ENCODE measurements at regions not wholly inside any gene's neighbourhood (a gene's known extent, or its start where the extent isn't known, plus 50 kb on each side); places are given as distances from the start of the nearest gene placed in this dataset.

DNA sequence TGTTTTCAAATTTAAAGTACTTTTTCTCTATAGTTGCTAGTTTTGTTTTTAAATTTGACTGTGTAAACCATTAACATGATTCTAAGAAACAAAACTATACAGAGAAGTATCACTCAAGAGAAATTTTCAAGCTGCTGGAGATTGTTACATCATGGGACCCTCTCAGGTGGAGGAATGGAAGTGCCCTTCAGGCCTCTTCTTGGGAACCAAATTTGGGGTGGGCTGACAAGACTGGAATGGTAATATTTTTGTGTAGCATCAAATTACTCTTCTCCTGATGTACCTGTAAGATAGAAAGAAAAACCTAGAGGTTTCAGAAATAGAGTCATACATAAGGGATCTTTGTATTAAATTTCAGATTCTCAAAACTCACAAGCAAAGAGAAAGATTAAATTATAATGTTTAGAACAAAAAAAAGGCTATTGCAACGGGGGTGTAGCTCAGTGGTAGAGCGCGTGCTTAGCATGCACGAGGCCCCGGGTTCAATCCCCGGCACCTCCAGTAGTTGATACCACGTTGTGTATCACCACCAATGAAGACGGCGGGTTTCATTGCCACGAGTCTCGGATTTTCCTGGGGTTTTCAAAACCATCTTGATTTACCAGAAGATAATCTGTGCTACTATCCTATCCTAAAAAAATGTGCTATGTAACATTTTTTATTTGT, 193.7 kb downstream of the GPX5 start:
- 11 to 23% (median 17%) methylated on average over 11 of the region's 11 CpGs for WGBS, 5 donors
- no peak overlapping the region for H3K27ac ChIP-seq
- TF ChIP-seq POLR2AphosphoS5 (IDR thresholded peaks at IDR 0.05) (no peak), POLR2A (IDR thresholded peaks at IDR 0.05) (no peak)
- TF ChIP-seq, protein P1, sequence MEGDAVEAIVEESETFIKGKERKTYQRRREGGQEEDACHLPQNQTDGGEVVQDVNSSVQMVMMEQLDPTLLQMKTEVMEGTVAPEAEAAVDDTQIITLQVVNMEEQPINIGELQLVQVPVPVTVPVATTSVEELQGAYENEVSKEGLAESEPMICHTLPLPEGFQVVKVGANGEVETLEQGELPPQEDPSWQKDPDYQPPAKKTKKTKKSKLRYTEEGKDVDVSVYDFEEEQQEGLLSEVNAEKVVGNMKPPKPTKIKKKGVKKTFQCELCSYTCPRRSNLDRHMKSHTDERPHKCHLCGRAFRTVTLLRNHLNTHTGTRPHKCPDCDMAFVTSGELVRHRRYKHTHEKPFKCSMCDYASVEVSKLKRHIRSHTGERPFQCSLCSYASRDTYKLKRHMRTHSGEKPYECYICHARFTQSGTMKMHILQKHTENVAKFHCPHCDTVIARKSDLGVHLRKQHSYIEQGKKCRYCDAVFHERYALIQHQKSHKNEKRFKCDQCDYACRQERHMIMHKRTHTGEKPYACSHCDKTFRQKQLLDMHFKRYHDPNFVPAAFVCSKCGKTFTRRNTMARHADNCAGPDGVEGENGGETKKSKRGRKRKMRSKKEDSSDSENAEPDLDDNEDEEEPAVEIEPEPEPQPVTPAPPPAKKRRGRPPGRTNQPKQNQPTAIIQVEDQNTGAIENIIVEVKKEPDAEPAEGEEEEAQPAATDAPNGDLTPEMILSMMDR (IDR thresholded peaks at IDR 0.05 in 8 of 11, conservative IDR thresholded peaks at IDR 0.05 in 3 of 11) = no peak
- no peak overlapping the region for H3K4me3 ChIP-seq
- H3K36me3 ChIP-seq = no peaks in the 10 kb centered on the region
- intact Hi-C loops (cut with DNase I; ENCODE audit: low total_unique reads) = no loop called here
- no peaks in the 10 kb centered on the region for H3K4me1 ChIP-seq
- H3K9me3 ChIP-seq = no peaks in the 10 kb centered on the region
- DNase-seq = no peak
- peaks cover 0 to 75% (median 12%) of the 10 kb centered on the region in 7 donors for H3K27me3 ChIP-seq (replicated peaks in 1 of 7)

DNA sequence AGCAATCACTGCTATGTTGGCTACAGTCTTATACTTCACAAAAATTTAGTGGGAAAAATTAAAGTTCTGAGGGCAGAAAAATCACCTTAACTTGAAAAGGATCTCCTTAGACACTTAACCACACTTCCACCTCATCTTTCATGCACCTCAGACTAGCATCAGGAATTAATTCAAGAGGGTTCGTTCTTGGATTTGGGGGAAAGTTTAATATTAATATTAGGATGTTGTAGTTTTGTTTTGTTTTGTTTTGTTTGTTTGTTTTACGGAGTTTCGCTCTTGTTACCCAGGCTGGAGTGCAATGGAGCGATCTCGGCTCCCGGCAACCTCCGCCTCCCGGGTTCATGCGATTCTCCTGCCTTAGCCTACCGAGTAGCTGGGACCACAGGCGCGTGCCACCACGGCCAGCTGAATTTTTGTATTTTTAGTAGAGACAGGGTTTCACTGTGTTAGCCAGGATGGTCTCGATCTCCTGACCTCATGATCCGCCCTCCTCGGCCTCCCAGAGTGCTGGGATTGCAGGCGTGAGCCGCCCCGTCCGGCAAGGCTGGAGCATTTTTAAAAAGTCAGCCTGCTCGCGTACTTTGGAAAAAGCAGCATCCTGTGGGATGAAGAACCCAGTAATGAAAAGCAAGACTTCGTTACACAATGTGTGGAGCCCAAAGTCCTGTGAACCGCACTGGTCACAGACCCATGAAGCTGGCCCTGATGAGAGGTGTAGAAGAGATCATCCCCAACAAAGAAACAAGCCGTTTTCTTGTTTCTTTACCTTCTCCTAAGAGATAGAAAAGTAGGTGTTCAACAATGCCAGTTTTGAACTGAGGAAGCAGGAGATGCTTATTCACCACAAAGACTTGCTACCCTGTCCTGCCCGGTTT, 194.9 kb downstream of the GPX5 start:
- no peaks in the 10 kb centered on the region for H3K4me1 ChIP-seq
- peaks cover 0 to 87% (median 12%) of the 10 kb centered on the region in 7 donors for H3K27me3 ChIP-seq (replicated peaks in 1 of 7)
- no peak overlapping the region for H3K4me3 ChIP-seq
- intact Hi-C loops (cut with DNase I; ENCODE audit: low total_unique reads) = no loop called here
- no peak for DNase-seq
- no peaks in the 10 kb centered on the region for H3K9me3 ChIP-seq
- 52 to 75% (median 63%) methylated on average over 26 of the region's 26 CpGs for WGBS, 5 donors
- H3K36me3 ChIP-seq = no peaks in the 10 kb centered on the region
- no peak overlapping the region for H3K27ac ChIP-seq
- TF ChIP-seq POLR2A (IDR thresholded peaks at IDR 0.05) (no peak), POLR2AphosphoS5 (IDR thresholded peaks at IDR 0.05) (no peak)
- TF ChIP-seq, protein P1 (IDR thresholded peaks at IDR 0.05 in 8 of 11, conservative IDR thresholded peaks at IDR 0.05 in 3 of 11) = no peak

DNA sequence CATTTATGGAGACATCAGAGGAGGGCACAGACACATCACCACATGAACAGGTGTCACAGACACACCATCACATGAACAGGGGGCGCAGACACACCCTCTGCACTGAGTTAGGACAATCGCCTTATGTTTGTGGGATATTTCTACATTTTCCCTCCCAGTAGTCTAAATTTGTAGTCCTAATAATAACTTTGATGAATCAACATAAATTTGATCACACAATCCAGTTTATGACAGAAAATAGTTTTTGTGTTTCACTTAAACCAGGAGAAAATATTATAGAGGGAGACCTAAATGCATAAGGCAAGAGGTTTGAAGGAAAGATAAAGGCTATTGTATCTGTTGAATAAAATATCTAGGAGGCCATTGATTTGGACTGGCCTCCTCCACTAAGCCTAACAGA, 195.7 kb downstream of the GPX5 start:
- DNase-seq = no peak
- no peak overlapping the region for H3K4me3 ChIP-seq
- peaks cover 0 to 95% (median 12%) of the 10 kb centered on the region in 7 donors for H3K27me3 ChIP-seq (replicated peaks in 1 of 7)
- no peaks in the 10 kb centered on the region for H3K9me3 ChIP-seq
- 74 to 86% (median 85%) methylated on average over 2 of the region's 2 CpGs for WGBS, 5 donors
- H3K27ac ChIP-seq = no peak overlapping the region
- no peaks in the 10 kb centered on the region for H3K4me1 ChIP-seq
- TF ChIP-seq, protein P1 (IDR thresholded peaks at IDR 0.05 in 8 of 11, conservative IDR thresholded peaks at IDR 0.05 in 3 of 11) = no peak
- TF ChIP-seq POLR2AphosphoS5 (IDR thresholded peaks at IDR 0.05) (no peak), POLR2A (IDR thresholded peaks at IDR 0.05) (no peak)
- no peaks in the 10 kb centered on the region for H3K36me3 ChIP-seq
- intact Hi-C loops (cut with DNase I; ENCODE audit: low total_unique reads) = no loop called here

DNA sequence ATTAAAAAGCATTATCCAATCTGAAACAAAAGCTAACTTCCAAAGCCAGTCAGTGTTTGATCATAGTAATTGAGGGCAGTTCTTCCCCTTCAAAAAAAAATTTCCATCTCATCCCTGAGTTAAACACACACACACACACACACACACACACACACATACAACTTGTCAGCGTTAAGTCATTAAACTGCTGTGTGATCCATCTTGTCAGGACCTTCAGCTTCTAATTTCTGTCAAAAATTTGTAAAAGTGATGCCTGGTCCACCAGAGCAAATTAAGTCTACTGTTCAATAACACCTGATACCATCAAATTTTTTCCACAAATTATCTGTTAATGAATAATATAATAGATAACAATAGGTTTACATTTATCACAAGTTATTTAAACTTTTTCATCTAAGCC, 198.7 kb downstream of the GPX5 start:
- H3K36me3 ChIP-seq = no peaks in the 10 kb centered on the region
- no peaks in the 10 kb centered on the region for H3K9me3 ChIP-seq
- WGBS, 5 donors = 57 to 83% (median 75%) methylated on average over 1 of the region's 1 CpG
- no peak overlapping the region for H3K27ac ChIP-seq
- intact Hi-C loops (cut with DNase I; ENCODE audit: low total_unique reads) = no loop called here
- peaks cover 0 to 9% (median 0%) of the 10 kb centered on the region in 6 donors for H3K4me1 ChIP-seq
- H3K27me3 ChIP-seq (replicated peaks in 1 of 7) = peaks cover 0 to 98% (median 12%) of the 10 kb centered on the region in 7 donors
- no peak for TF ChIP-seq POLR2A (IDR thresholded peaks at IDR 0.05)
- TF ChIP-seq, protein P1 (IDR thresholded peaks at IDR 0.05 in 8 of 11, conservative IDR thresholded peaks at IDR 0.05 in 3 of 11) = no peak
- no peak for TF ChIP-seq POLR2AphosphoS5 (IDR thresholded peaks at IDR 0.05)
- no peak for DNase-seq
- H3K4me3 ChIP-seq = no peak overlapping the region
